Ureter (tissue), 1 donor: ENCODE measurements at regions not wholly inside any gene's neighbourhood (a gene's known extent, or its start where the extent isn't known, plus 50 kb on each side); places are given as distances from the start of the nearest gene placed in this dataset.
"Not testable (repeated sequence)": the region's sequence is repeated elsewhere in the genome, so short reads cannot be mapped to it uniquely, and the experiment has no call there.

Experiments used
- DNase-seq: peaks from one replicate; pipeline ENCODE4 v3.0.0-alpha.2; 2020; ENCODE audit warnings: low spot score
- donor health status: DM: yes; HTN: yes; CAD: no.

- no peak for DNase-seq
Observed at GRCh38 chr3:101950510-101950909, 101.2 kb downstream of the NFKBIZ start.

- no peak for DNase-seq
Observed at GRCh38 chr3:101950985-101951733, 101.8 kb downstream of the NFKBIZ start.

DNA sequence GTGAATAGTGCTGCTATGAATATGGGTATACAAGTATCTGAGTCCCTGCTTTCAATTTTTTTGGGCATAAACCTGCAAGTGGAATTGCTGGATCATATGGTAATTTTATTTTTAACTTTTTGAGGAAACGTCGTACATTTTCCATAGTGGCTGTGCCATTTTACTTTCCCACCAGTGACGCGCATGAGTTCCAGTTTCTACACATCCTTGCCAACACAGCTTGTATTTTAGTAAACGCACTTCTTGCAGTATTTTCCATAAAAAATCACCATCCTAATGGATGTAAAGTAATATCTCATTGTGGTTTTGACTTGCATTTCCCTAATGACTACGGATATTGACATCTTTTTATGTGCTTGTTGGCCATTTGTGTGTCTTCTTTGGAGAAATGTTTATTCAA, 105.0 kb downstream of the NFKBIZ start:
- DNase-seq = no peak

GRCh38 chr3:101954936-101955335, 105.6 kb downstream of the NFKBIZ start:
- DNase-seq = no peak

- no peak for DNase-seq
Observed at GRCh38 chr3:101962055-101962454, 112.7 kb downstream of the NFKBIZ start.

- DNase-seq = no peak
Observed at GRCh38 chr3:101963902-101964362, 114.6 kb downstream of the NFKBIZ start.

GRCh38 chr3:101964861-101965260, 115.5 kb downstream of the NFKBIZ start:
- DNase-seq = no peak

GRCh38 chr3:101966226-101966625, 116.9 kb downstream of the NFKBIZ start:
- DNase-seq = no peak

DNA sequence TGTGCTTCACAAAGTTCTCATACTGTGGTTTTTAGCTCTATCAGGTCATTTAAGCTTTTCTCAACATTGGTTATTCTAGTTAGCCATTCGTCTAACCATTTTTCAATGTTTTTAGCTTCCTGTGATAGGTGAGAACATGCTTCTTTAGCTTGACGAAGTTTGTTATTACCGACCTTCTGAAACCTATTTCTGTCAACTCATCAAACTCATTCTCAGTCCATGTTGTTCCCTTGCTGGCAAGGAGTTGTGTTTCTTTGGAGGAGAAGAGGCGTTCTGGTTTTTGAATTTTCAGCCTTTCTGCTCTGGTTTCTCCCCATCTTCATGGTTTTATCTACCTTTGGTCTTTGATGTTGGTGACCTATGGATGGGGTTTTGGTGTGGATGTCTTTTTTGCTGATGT, 120.9 kb downstream of the NFKBIZ start:
- DNase-seq = no peak

GRCh38 chr3:101970905-101971304, 121.6 kb downstream of the NFKBIZ start:
- DNase-seq = no peak

GRCh38 chr3:101972430-101973162, 123.3 kb downstream of the NFKBIZ start:
- no peak for DNase-seq

GRCh38 chr3:101973163-101973505, 123.8 kb downstream of the NFKBIZ start:
- DNase-seq = no peak

- DNase-seq = not testable (repeated sequence)
Observed at GRCh38 chr3:101975415-101975814, 126.1 kb downstream of the NFKBIZ start.

DNA sequence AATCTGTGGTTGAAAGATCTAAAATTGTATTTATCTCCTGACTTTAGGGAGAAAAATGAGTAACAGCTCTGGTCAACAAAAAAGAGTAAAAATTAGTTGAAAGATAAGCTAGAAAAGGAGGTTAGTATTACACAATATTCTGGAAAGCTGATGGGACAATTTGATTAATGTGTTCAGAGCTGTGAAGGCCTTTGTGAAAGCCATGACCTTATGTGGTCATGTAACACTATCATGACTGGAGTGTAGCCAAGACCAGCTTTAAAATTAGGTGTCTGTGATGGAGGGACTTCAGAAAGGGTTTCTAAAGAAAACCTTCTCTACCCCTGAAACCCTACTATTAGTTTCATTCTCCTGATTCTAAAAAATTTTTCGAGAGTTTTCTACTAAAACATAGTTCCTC, 127.2 kb downstream of the NFKBIZ start:
- no peak for DNase-seq

DNA sequence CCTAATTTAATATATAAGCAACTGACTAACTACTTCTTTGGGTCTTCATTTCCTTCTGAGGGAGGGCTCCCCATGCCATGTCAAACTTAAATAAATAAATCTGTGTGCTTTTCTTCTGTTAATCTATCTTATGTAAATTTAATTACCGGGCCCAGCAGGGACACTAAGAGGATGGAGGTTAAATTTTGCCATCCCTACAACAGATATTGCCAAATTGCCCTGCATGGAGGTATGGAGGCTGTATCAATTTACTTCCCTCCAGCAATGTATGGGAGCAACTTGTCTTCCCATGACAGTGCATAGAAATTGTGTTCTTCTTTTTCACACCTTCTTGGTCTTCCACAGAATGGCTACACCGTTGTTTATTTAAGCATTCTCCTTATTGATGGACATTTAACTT, 129.0 kb downstream of the NFKBIZ start:
- no peak for DNase-seq

- DNase-seq = no peak
Observed at GRCh38 chr3:101979033-101979432, 129.7 kb downstream of the NFKBIZ start.

DNA sequence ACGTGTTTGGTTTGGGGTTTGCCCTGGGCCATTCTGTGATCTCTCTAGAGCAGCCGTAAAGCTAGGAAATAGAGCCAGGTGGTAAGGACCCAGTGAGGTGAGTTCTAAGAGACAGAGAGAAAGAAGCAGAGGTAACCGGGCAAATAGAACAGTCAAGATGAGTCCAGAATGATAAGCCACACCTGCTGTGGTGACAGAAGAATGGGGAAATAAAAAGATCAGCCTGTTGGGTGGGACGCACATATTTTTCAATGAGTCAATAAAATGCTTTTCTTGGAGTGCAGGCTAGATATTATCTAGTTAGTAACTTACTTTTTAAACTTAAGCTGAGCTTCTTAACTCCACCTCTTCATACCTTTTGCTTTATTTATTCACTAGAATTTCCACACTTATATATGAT, 135.0 kb downstream of the NFKBIZ start:
- DNase-seq = no peak

DNA sequence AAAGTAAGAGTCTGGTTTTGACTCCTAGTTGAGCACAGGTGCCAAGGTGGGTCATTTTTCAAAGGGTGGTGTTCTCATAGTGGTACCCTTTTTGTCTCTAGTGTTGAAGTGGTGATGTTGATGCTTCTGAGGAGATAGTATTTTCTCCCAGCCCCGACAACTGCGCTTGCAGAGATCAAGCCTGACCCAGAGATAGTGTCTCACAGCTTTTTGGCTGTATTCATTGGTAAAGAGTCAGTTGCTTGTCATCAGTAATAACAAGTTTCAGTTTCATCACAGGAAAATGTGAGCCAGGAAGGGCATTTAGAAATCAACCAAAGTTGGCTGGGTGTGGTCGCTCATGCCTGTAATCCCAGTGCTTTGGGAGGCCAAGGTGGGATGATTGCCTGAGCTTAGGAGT, 139.3 kb downstream of the NFKBIZ start:
- no peak for DNase-seq

DNA sequence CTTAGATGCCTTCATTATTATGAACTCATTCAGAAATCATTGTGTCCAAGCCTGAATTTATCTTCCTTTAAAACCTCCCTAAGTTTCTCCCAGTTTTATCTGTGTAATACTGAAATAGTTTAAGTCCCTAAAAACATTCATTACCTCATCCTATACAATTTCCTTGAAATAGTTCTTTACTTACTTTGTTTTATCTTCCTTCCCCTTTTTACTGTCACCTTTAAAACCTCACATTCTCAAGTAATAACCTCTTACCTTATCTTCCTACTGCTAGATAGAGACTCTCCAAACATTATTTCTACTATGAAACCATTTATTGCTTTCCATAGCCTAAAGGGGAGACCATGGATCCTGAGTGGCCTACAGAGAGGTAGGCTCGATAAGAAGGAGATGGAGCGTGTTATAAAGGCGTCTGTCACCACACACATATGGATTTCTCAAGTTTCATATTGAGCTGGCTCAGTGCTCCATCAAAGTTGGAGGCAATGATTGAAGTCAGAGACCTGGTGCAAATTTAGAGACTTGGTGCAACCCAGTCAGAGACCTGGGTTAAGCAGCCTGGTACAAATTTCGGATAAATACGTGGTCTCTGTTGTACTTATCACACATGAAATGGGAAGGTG, 140.4 kb downstream of the NFKBIZ start:
- no peak for DNase-seq

DNA sequence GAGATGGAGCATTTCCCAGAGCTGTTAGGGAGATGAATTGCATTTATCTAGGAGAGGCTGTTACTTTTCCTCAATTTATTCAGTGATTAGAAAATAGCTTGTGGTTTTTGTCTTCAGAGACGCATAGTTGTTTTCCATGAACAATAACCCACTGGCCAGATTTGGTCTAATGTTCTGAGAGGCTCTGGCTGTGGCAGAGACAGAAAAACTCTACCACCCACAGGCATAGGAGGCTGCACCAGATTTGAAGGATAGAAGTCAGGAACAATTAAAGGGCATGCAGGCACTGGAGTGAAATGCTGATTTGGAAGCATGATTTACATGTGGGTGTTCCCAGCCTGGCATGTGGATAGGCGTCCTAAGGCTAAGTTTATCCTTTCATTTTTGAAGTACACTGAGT, 143.5 kb downstream of the NFKBIZ start:
- DNase-seq = no peak

GRCh38 chr3:101994386-101994785, 145.1 kb downstream of the NFKBIZ start:
- no peak for DNase-seq

DNA sequence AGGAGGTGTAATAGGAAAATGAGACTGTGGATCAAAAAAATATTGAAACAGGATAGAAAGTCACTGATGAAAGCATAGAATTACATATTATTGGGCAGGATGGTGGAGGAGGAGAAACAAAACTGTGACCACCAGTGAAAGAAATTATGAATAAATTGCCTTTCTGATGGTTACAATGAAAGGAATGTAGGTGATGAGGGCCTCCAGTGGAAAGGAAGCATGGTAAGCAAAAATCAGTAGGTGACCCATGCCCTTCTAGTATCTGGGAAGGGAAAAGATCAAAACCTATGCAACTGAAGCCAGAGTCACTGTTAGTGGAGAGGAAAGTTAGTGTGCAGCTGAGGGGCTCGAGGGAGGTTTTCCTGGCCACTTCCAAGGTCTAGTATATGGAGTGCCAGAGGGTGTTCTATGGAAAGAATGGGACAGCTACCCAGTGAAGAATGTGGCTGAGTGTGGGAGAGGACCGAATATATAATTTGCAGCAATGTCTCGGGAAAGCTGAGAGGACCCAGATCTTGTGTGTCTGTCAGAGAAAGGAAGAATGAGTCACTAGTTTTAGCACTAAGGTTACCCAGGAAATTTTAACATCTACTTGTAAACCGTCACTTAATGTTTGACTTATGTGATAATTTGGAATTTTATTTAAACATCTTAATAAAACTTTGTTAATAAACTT, 146.2 kb downstream of the NFKBIZ start:
- no peak for DNase-seq
